ENCODE measurements at regions not wholly inside any gene's neighbourhood (a gene's known extent, or its start where the extent isn't known, plus 50 kb on each side); places are given as distances from the start of the nearest gene placed in this dataset.

DNA sequence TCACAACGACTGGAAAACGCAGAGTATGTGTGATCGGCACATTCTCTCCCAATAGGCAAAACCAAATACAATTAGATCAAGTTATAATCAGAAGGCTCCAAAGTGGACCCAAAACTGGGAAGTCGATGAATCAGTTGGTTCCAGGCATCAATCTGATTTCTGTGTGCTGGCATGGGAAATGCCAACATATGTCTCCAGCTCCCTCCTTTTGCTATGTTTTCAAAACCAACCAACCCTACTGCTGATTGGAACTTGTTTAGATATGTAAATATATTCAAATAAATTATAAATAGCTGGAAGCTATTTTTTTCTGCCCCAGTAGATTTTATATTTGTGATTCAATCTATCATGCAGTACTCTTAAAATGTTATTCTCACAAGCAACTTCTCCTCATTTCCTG lies 284.2 kb downstream of the HS3ST3B1 start:
- TF ChIP-seq, protein P1, sequence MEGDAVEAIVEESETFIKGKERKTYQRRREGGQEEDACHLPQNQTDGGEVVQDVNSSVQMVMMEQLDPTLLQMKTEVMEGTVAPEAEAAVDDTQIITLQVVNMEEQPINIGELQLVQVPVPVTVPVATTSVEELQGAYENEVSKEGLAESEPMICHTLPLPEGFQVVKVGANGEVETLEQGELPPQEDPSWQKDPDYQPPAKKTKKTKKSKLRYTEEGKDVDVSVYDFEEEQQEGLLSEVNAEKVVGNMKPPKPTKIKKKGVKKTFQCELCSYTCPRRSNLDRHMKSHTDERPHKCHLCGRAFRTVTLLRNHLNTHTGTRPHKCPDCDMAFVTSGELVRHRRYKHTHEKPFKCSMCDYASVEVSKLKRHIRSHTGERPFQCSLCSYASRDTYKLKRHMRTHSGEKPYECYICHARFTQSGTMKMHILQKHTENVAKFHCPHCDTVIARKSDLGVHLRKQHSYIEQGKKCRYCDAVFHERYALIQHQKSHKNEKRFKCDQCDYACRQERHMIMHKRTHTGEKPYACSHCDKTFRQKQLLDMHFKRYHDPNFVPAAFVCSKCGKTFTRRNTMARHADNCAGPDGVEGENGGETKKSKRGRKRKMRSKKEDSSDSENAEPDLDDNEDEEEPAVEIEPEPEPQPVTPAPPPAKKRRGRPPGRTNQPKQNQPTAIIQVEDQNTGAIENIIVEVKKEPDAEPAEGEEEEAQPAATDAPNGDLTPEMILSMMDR (IDR thresholded peaks at IDR 0.05): no peak
- TF ChIP-seq EZH2phosphoT487 (IDR thresholded peaks at IDR 0.05) (no peak), EZH2 (IDR thresholded peaks at IDR 0.05) (no peak)
